ENCODE measurements at regions not wholly inside any gene's neighbourhood (a gene's known extent, or its start where the extent isn't known, plus 50 kb on each side); places are given as distances from the start of the nearest gene placed in this dataset.

DNA sequence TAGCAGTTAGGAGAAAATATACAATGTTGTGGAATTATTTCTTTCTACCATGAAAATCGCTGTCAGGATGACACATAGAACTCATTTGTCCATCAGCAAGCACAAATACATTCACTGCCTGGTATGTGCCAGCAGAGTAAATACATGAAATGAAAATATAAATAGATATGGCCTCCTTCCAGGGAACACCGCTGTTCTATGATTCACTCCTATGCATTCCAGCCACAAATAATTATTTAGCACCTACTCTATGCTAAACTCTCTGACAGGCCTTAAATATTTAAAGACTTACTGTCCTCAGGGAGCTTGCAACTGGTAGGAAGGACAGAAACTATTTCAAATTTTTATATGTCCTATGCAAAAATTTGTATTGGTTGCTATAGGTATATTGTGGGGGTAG is 975.0 kb upstream of the NCAM2 start:
- no peak for DNase-seq (ENCODE audit: low read depth)

DNA sequence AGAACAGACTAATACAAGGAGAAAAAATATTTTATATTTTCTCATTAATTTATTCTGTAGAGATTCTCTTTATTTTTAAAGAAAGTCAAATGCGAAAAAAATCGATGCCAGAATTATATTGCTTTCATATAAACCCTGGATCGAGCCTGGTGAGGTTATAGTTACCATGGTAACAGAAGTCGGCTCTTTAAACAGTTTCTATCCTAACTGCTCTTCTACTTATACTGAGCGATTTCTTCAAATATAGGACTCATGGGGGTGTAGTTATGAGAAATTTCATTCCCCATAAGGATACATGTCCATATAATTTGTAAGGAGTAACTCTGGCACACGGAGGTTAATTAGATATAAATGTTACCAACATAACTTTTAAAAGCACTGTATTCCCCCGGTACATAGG is 973.5 kb upstream of the NCAM2 start:
- no peak overlapping the region for H3K4me3 ChIP-seq (ENCODE audit: low read depth, low read length)
- no peak for DNase-seq (ENCODE audit: low read depth)
- no peak for TF ChIP-seq MYC (IDR thresholded peaks at IDR 0.05; ENCODE audit: low read depth, low read length)
- TF ChIP-seq, protein P1, sequence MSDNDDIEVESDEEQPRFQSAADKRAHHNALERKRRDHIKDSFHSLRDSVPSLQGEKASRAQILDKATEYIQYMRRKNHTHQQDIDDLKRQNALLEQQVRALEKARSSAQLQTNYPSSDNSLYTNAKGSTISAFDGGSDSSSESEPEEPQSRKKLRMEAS (IDR thresholded peaks at IDR 0.05; ENCODE audit: low read depth, low read length) = no peak
- no peak for TF ChIP-seq POLR2A (IDR thresholded peaks at IDR 0.05; ENCODE audit: extremely low read depth, insufficient read length)
- TF ChIP-seq, protein P2, sequence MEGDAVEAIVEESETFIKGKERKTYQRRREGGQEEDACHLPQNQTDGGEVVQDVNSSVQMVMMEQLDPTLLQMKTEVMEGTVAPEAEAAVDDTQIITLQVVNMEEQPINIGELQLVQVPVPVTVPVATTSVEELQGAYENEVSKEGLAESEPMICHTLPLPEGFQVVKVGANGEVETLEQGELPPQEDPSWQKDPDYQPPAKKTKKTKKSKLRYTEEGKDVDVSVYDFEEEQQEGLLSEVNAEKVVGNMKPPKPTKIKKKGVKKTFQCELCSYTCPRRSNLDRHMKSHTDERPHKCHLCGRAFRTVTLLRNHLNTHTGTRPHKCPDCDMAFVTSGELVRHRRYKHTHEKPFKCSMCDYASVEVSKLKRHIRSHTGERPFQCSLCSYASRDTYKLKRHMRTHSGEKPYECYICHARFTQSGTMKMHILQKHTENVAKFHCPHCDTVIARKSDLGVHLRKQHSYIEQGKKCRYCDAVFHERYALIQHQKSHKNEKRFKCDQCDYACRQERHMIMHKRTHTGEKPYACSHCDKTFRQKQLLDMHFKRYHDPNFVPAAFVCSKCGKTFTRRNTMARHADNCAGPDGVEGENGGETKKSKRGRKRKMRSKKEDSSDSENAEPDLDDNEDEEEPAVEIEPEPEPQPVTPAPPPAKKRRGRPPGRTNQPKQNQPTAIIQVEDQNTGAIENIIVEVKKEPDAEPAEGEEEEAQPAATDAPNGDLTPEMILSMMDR (IDR thresholded peaks at IDR 0.05; ENCODE audit: low read depth, low read length) = no peak

More for the DNA sequence above, 975.0 kb upstream of the NCAM2 start:
- TF ChIP-seq POLR2A (IDR thresholded peaks at IDR 0.05; ENCODE audit: extremely low read depth, insufficient read length) (no peak), MYC (IDR thresholded peaks at IDR 0.05; ENCODE audit: low read depth, low read length) (no peak)
- TF ChIP-seq, protein P1 (IDR thresholded peaks at IDR 0.05; ENCODE audit: low read depth, low read length) = no peak
- TF ChIP-seq, protein P2 (IDR thresholded peaks at IDR 0.05; ENCODE audit: low read depth, low read length) = no peak
- no peak overlapping the region for H3K4me3 ChIP-seq (ENCODE audit: low read depth, low read length)

DNA sequence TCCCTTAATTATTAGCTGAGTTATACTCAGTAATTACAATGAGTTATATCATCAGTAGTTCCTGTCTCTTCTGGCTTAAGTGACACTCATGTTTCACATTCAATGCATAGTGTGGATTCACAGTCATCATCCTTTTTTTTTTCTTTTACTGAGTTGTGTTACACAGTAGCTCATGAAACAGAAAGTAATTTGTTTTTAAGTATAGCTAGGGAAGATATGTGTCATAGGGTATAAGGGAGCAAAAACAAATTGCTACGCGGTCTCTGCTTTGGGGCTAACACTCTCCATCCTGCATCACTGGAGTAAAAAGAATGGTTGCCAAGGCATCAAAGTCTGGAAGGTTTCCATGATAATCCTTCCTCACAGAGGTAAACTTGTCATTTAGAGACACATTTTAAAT is 971.7 kb upstream of the NCAM2 start:
- H3K4me3 ChIP-seq (ENCODE audit: low read depth, low read length) = no peak overlapping the region
- TF ChIP-seq, protein P2 (IDR thresholded peaks at IDR 0.05; ENCODE audit: low read depth, low read length) = no peak
- TF ChIP-seq, protein P1 (IDR thresholded peaks at IDR 0.05; ENCODE audit: low read depth, low read length) = no peak
- TF ChIP-seq POLR2A (IDR thresholded peaks at IDR 0.05; ENCODE audit: extremely low read depth, insufficient read length) (no peak), MYC (IDR thresholded peaks at IDR 0.05; ENCODE audit: low read depth, low read length) (no peak)
- DNase-seq (ENCODE audit: low read depth) = no peak

DNA sequence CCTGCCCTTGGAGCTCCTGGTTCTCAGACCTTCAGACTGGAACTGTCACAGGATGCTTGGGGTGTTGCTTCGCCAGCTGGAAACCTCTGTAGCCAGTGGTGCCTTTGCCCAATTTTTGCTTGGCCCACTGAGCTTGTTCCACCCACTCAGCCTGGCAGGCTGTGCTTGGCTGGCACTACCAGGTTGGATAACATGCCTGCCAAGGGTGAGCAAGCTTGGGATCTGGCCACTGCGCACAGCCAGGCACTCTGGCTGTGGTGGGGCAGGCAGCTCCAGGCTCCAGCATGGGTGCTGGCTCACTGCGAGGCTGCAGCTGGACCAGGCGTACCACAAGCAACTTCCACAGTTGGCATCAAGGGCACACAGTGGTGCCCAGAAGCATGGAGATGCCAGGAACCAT is 967.8 kb upstream of the NCAM2 start:
- TF ChIP-seq, protein P1 (IDR thresholded peaks at IDR 0.05; ENCODE audit: low read depth, low read length) = no peak
- TF ChIP-seq, protein P2 (IDR thresholded peaks at IDR 0.05; ENCODE audit: low read depth, low read length) = no peak
- TF ChIP-seq MYC (IDR thresholded peaks at IDR 0.05; ENCODE audit: low read depth, low read length) (no peak), POLR2A (IDR thresholded peaks at IDR 0.05; ENCODE audit: extremely low read depth, insufficient read length) (no peak)
- H3K4me3 ChIP-seq (ENCODE audit: low read depth, low read length) = no peak overlapping the region
- DNase-seq (ENCODE audit: low read depth) = no peak

DNA sequence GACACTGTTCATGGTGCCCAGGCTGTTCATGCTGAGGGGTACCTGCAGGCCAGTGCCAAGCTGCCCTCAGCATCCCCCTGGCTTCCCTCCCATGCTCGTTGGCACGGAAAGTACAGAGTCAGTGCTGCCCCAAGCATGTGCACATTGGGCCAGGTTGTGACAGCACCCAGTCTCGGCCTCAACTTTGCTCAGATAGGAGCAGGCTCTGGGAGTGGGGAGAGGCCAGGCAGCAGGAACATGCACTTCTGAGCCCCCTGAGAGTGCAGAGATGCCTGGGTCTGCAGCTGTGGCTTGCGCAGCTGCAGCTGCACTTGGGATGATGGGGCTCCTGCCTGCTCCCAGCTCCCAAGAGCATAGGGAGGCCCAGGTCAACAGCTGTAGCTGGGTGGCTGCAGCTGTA is 966.4 kb upstream of the NCAM2 start:
- no peak overlapping the region for H3K4me3 ChIP-seq (ENCODE audit: low read depth, low read length)
- TF ChIP-seq, protein P2 (IDR thresholded peaks at IDR 0.05; ENCODE audit: low read depth, low read length) = no peak
- TF ChIP-seq MYC (IDR thresholded peaks at IDR 0.05; ENCODE audit: low read depth, low read length) = no peak
- TF ChIP-seq, protein P1 (IDR thresholded peaks at IDR 0.05; ENCODE audit: low read depth, low read length) = no peak
- no peak for DNase-seq (ENCODE audit: low read depth)

DNA sequence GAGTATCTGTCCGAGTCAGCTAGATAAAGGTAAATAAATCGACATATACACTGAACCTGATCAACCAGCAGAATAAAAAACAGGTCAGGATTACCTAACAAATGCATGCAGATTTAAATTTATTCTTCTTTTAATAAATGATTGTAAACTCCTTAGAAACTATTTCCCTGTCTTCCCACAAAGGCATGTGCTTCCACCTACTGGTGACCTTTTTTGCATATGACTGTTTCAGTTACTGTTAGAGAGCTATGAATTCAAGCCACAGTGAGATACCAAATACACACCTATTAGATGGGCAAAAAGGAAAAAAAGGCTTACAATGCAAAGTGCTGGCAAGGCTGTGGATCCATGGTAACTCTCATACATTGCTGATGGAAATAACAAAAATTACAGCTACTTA is 957.4 kb upstream of the NCAM2 start:
- TF ChIP-seq, protein P2 (IDR thresholded peaks at IDR 0.05; ENCODE audit: low read depth, low read length) = peak; percentile 25
- TF ChIP-seq POLR2A (IDR thresholded peaks at IDR 0.05; ENCODE audit: extremely low read depth, insufficient read length) = no peak
- no peak overlapping the region for H3K4me3 ChIP-seq (ENCODE audit: low read depth, low read length)

More for the DNA sequence above, 957.4 kb upstream of the NCAM2 start:
- peak; percentile 15 for DNase-seq (ENCODE audit: low read depth)
